WTC11 (cell line): ENCODE measurements at regions not wholly inside any gene's neighbourhood (a gene's known extent, or its start where the extent isn't known, plus 50 kb on each side); places are given as distances from the start of the nearest gene placed in this dataset.

Source experiments
- ATF3 ChIP-seq: sonication (generic); formaldehyde crosslinking; conservative IDR thresholded peaks from 2 replicates; pipeline ENCODE4 v1.8.1; 2022; ENCODE audit warnings: mild to moderate bottlenecking, missing genetic modification reagents
- CBFB ChIP-seq: sonication (generic); formaldehyde crosslinking; IDR thresholded peaks from 2 replicates; pipeline ENCODE4 v1.8.1; 2022; ENCODE audit warnings: mild to moderate bottlenecking, low read depth, missing genetic modification reagents
- CTCF ChIP-seq: fragments of 200-600 bp; IDR thresholded peaks from 2 replicates; pipeline ENCODE4 v1.8.0; 2022; ENCODE audit warnings: antibody characterized with exemption
- ELF4 ChIP-seq: sonication (generic); formaldehyde crosslinking; IDR thresholded peaks from 2 replicates; pipeline ENCODE4 v1.8.1; 2022; ENCODE audit warnings: low read depth, mild to moderate bottlenecking, moderate library complexity, missing genetic modification reagents
- FOXP1 ChIP-seq: sonication (generic); formaldehyde crosslinking; IDR thresholded peaks from 2 replicates; pipeline ENCODE4 v1.8.0; 2022; ENCODE audit warnings: missing genetic modification reagents, mild to moderate bottlenecking, moderate library complexity, borderline replicate concordance
- KAT7 ChIP-seq: sonication (generic); formaldehyde crosslinking; IDR thresholded peaks from 2 replicates; pipeline ENCODE4 v1.8.1; 2023; ENCODE audit warnings: missing genetic modification reagents, mild to moderate bottlenecking, borderline replicate concordance
- MXD4 ChIP-seq: fragments of 250-450 bp; sonication (Bioruptor Pico); IDR thresholded peaks from 2 replicates; pipeline ENCODE4 v1.8.0; 2021; ENCODE audit warnings: mild to moderate bottlenecking, moderate library complexity, borderline replicate concordance
- ZNF281 ChIP-seq: sonication (generic); formaldehyde crosslinking; IDR thresholded peaks from 2 replicates; pipeline ENCODE4 v1.8.0; 2023; ENCODE audit warnings: mild to moderate bottlenecking, missing genetic modification reagents
- ZNF425 ChIP-seq: fragments of 250-450 bp; sonication (Bioruptor Pico); conservative IDR thresholded peaks from 2 replicates; pipeline ENCODE4 v1.9.0; 2021; ENCODE audit warnings: mild to moderate bottlenecking

- TF ChIP-seq FOXP1 (CRISPR knock-in tag): no peak
- no peak for TF ChIP-seq CTCF
- TF ChIP-seq ELF4: no peak
- no peak for TF ChIP-seq MXD4 (CRISPR knock-in tag)
- no peak for TF ChIP-seq ZNF281 (CRISPR knock-in tag)
- TF ChIP-seq KAT7: no peak
- TF ChIP-seq CBFB (CRISPR knock-in tag): no peak
- no peak for TF ChIP-seq ATF3
- no peak for TF ChIP-seq ZNF425 (CRISPR knock-in tag)
These were observed 57.7 kb upstream of the DLK1 start for GRCh38 chr14:100669011-100669412.
